NT2/D1 (cell line): ENCODE measurements at regions not wholly inside any gene's neighbourhood (a gene's known extent, or its start where the extent isn't known, plus 50 kb on each side); places are given as distances from the start of the nearest gene placed in this dataset.

Experiments
- SUZ12 ChIP-seq: IDR thresholded peaks from 2 replicates; pipeline ENCODE4 v1.6.1; 2011; ENCODE audit not compliant: insufficient read length, insufficient read depth; ENCODE audit errors: extremely low read depth
- YY1 ChIP-seq: IDR thresholded peaks from 2 replicates; pipeline ENCODE4 v1.6.1; 2011; ENCODE audit not compliant: insufficient read length, insufficient read depth
- ZNF274 ChIP-seq: IDR thresholded peaks from 2 replicates; pipeline ENCODE4 v1.6.1; 2011; ENCODE audit warnings: mild to moderate bottlenecking, low read depth, low read length

GRCh38 chr5:144638787-144639186 is 468.1 kb downstream of the KCTD16 start:
- no peak for TF ChIP-seq SUZ12
- TF ChIP-seq ZNF274 = no peak
- TF ChIP-seq YY1 = no peak
